Hepatocyte (in vitro differentiated cells): ENCODE measurements at regions not wholly inside any gene's neighbourhood (a gene's known extent, or its start where the extent isn't known, plus 50 kb on each side); places are given as distances from the start of the nearest gene placed in this dataset.
A peak's percentile ranks its signal among the peaks of the same experiment; 100 is the strongest.

Source experiments
- DNase-seq: peaks from one replicate; pipeline ENCODE4 v3.0.0-alpha.2; 2016; ENCODE audit warnings: low spot score
- H2AFZ ChIP-seq: fragments of 200-600 bp; sonication (generic); 2 replicates; pipeline ENCODE4 v1.6.0; 2016; ENCODE audit warnings: antibody characterized with exemption, mild to moderate bottlenecking
- H3K27ac ChIP-seq: fragments of 200-600 bp; sonication (generic); 2 replicates; pipeline ENCODE4 v1.5.1; 2016; ENCODE audit warnings: mild to moderate bottlenecking
- H3K27me3 ChIP-seq: fragments of 200-600 bp; sonication (generic); 2 replicates; pipeline ENCODE4 v1.6.1; 2016
- H3K36me3 ChIP-seq: fragments of 200-600 bp; sonication (generic); replicated peaks from 2 replicates; pipeline ENCODE4 v1.5.1; 2016; ENCODE audit warnings: low read depth; ENCODE audit not compliant: insufficient read depth
- H3K4me1 ChIP-seq: fragments of 200-600 bp; sonication (generic); 2 replicates; pipeline ENCODE4 v1.5.1; 2016; ENCODE audit warnings: mild to moderate bottlenecking, moderate library complexity; ENCODE audit not compliant: insufficient read depth
- H3K4me2 ChIP-seq: fragments of 200-600 bp; sonication (generic); 2 replicates; pipeline ENCODE4 v1.6.0; 2016
- H3K4me3 ChIP-seq: fragments of 200-600 bp; sonication (generic); 2 replicates; pipeline ENCODE4 v1.5.1; 2016; ENCODE audit warnings: mild to moderate bottlenecking
- H3K79me2 ChIP-seq: fragments of 200-600 bp; sonication (generic); 2 replicates; pipeline ENCODE4 v1.6.0; 2017; ENCODE audit warnings: mild to moderate bottlenecking
- H3K9me2 ChIP-seq: fragments of 200-600 bp; sonication (generic); replicated peaks from 2 replicates; pipeline ENCODE4 v1.6.0; 2017; ENCODE audit warnings: mild to moderate bottlenecking; ENCODE audit not compliant: insufficient read depth
- H3K9me3 ChIP-seq: fragments of 200-600 bp; sonication (generic); 2 replicates; pipeline ENCODE4 v1.5.1; 2016; ENCODE audit warnings: low read depth, mild to moderate bottlenecking
- H4K20me1 ChIP-seq: fragments of 200-600 bp; sonication (generic); 2 replicates; pipeline ENCODE4 v1.6.0; 2016; ENCODE audit warnings: mild to moderate bottlenecking; ENCODE audit not compliant: insufficient read depth, poor library complexity, severe bottlenecking
- CTCF ChIP-seq: fragments of 200-600 bp; sonication (generic); IDR thresholded peaks from 2 replicates; pipeline ENCODE4 v1.5.1; 2016; ENCODE audit warnings: antibody characterized with exemption, mild to moderate bottlenecking; ENCODE audit not compliant: poor library complexity
- EZH2 ChIP-seq: fragments of 200-600 bp; sonication (generic); IDR thresholded peaks from 2 replicates; pipeline ENCODE4 v1.6.1; 2016; ENCODE audit warnings: antibody characterized with exemption, mild to moderate bottlenecking, borderline replicate concordance
- EZH2phosphoT487 ChIP-seq: fragments of 200-600 bp; sonication (generic); IDR thresholded peaks from one replicate; pipeline ENCODE4 v1.6.1; 2018; ENCODE audit warnings: antibody characterized with exemption, mild to moderate bottlenecking, low read depth, moderate library complexity; ENCODE audit not compliant: unreplicated experiment, severe bottlenecking
- WGBS: methylation state at CpG from one replicate; pipeline ENCODE4 v1.1.6; 2016; ENCODE audit warnings: low lambda C conversion rate; ENCODE audit errors: missing lambda C conversion rate; 5-methylcytosine and 5-hydroxymethylcytosine counted together

- no peaks in the 10 kb centered on the region for H3K9me2 ChIP-seq
- H3K4me1 ChIP-seq: no peaks in the 10 kb centered on the region
- DNase-seq: no peak
- H3K27me3 ChIP-seq: no peaks in the 10 kb centered on the region
- TF ChIP-seq CTCF (peak; percentile 27), EZH2 (no peak), EZH2phosphoT487 (no peak)
- H3K9me3 ChIP-seq: no peaks in the 10 kb centered on the region
- no peaks in the 10 kb centered on the region for H3K36me3 ChIP-seq
- no peak overlapping the region for H3K4me3 ChIP-seq
- 71% methylated on average over 1 of the region's 1 CpG for WGBS
- no peak overlapping the region for H3K4me2 ChIP-seq
- H3K79me2 ChIP-seq: no peaks in the 10 kb centered on the region
- no peak overlapping the region for H2AFZ ChIP-seq
- H3K27ac ChIP-seq: no peak overlapping the region
- no peaks in the 10 kb centered on the region for H4K20me1 ChIP-seq
Measured at GRCh38 chr1:65020774-65021173, 54.4 kb upstream of the JAK1 start.

GRCh38 chr1:65021795-65022194 is 55.4 kb upstream of the JAK1 start:
- WGBS: 28% methylated on average over 1 of the region's 1 CpG
- Histone ChIP-seq H3K36me3 (no peaks in the 10 kb centered on the region), H3K79me2 (no peaks in the 10 kb centered on the region), H3K9me3 (no peaks in the 10 kb centered on the region), H3K27ac (no peak overlapping the region), H3K4me1 (no peaks in the 10 kb centered on the region), H4K20me1 (no peaks in the 10 kb centered on the region), H2AFZ (no peak overlapping the region), H3K27me3 (no peaks in the 10 kb centered on the region), H3K4me2 (no peak overlapping the region), H3K9me2 (no peaks in the 10 kb centered on the region), H3K4me3 (no peak overlapping the region)
- DNase-seq: no peak
- no peak for TF ChIP-seq EZH2
- no peak for TF ChIP-seq EZH2phosphoT487
- TF ChIP-seq CTCF: no peak

- no peak overlapping the region for H3K4me2 ChIP-seq
- no peaks in the 10 kb centered on the region for H3K4me1 ChIP-seq
- no peaks in the 10 kb centered on the region for H3K36me3 ChIP-seq
- H3K4me3 ChIP-seq: no peak overlapping the region
- no peaks in the 10 kb centered on the region for H3K9me3 ChIP-seq
- H3K9me2 ChIP-seq: no peaks in the 10 kb centered on the region
- no peak for TF ChIP-seq CTCF
- no peak for TF ChIP-seq EZH2phosphoT487
- no peak for TF ChIP-seq EZH2
- H3K27ac ChIP-seq: no peak overlapping the region
- no peak overlapping the region for H2AFZ ChIP-seq
- H3K79me2 ChIP-seq: no peaks in the 10 kb centered on the region
- DNase-seq: no peak
- no peaks in the 10 kb centered on the region for H4K20me1 ChIP-seq
- no peaks in the 10 kb centered on the region for H3K27me3 ChIP-seq
Measured at GRCh38 chr1:65022216-65022615, 55.9 kb upstream of the JAK1 start.

- 92% methylated on average over 3 of the region's 3 CpGs for WGBS
Measured at GRCh38 chr1:65025794-65026193, 59.4 kb upstream of the JAK1 start.

More at GRCh38 chr1:65025794-65026193, 59.4 kb upstream of the JAK1 start:
- Histone ChIP-seq H3K4me1 (no peaks in the 10 kb centered on the region), H3K9me3 (no peaks in the 10 kb centered on the region), H4K20me1 (no peaks in the 10 kb centered on the region), H3K27me3 (no peaks in the 10 kb centered on the region), H3K9me2 (no peaks in the 10 kb centered on the region), H3K79me2 (no peaks in the 10 kb centered on the region), H3K27ac (no peak overlapping the region), H3K36me3 (no peaks in the 10 kb centered on the region), H2AFZ (no peak overlapping the region), H3K4me3 (no peak overlapping the region), H3K4me2 (no peak overlapping the region)
- TF ChIP-seq EZH2phosphoT487 (no peak), CTCF (no peak), EZH2 (no peak)
- DNase-seq: no peak
